ENCODE measurements at regions not wholly inside any gene's neighbourhood (a gene's known extent, or its start where the extent isn't known, plus 50 kb on each side); places are given as distances from the start of the nearest gene placed in this dataset.

DNA sequence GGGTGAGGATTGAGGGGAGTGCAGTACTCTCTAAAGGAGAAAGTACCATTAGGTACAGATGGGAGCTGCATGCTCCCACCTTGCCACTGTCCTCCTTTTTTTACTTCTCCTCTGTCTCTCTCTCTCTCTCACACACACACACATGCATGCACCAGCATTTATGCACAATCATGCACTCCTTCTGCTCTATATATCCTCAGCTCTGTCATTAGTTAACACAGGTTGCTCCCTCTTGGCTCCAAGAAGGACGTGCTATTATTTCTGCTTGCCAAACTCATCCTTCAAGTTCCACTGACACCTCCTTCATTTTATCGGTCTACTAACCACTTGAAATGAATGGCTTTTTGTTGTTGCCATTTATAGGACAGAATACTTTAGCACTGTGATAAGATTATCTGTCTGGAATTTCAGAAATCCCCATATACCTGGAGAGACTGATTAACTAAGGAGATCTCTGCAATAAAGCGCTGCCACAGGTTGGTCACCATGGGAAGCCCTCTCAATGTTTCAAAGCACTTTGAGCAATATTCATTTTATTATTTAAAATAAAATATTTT, 178.5 kb upstream of the TRIB2 start:
- no peaks in the 10 kb centered on the region for H3K36me3 ChIP-seq (ENCODE audit: insufficient read depth, low read length)
- no TSS peak for BruUV-seq (replicated peaks)
- no peaks in the 10 kb centered on the region for H4K20me1 ChIP-seq (ENCODE audit: insufficient read depth, low read length)
- H2AFZ ChIP-seq (ENCODE audit: low read length) = no peak overlapping the region
- no peaks in the 10 kb centered on the region for H3K9me2 ChIP-seq (ENCODE audit: insufficient read depth, low read length)
- POLR2A ChIA-PET = interaction anchor here (1.0 kb wide), 1 partner anchor 9 kb away, joined by 3 read pairs; no protein-coding TSS in a partner anchor
- H3K79me2 ChIP-seq (ENCODE audit: insufficient read depth, low read depth, low read length) = no peaks in the 10 kb centered on the region
- CTCF ChIA-PET (ENCODE audit: unreplicated experiment) = no interaction called here
- no peak for TF ChIP-seq EZH2phosphoT487 (IDR thresholded peaks at IDR 0.05; ENCODE audit: borderline replicate concordance, low read depth, low read length)
- TF ChIP-seq, protein P1, sequence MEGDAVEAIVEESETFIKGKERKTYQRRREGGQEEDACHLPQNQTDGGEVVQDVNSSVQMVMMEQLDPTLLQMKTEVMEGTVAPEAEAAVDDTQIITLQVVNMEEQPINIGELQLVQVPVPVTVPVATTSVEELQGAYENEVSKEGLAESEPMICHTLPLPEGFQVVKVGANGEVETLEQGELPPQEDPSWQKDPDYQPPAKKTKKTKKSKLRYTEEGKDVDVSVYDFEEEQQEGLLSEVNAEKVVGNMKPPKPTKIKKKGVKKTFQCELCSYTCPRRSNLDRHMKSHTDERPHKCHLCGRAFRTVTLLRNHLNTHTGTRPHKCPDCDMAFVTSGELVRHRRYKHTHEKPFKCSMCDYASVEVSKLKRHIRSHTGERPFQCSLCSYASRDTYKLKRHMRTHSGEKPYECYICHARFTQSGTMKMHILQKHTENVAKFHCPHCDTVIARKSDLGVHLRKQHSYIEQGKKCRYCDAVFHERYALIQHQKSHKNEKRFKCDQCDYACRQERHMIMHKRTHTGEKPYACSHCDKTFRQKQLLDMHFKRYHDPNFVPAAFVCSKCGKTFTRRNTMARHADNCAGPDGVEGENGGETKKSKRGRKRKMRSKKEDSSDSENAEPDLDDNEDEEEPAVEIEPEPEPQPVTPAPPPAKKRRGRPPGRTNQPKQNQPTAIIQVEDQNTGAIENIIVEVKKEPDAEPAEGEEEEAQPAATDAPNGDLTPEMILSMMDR (conservative IDR thresholded peaks at IDR 0.05; ENCODE audit: low read length) = no peak
- H3K27ac ChIP-seq (ENCODE audit: low read depth, low read length, poor library complexity, severe bottlenecking) = no peak overlapping the region
- no peak overlapping the region for H3K4me3 ChIP-seq (ENCODE audit: low read depth, low read length, poor library complexity, severe bottlenecking)
- no peak overlapping the region for H3K4me2 ChIP-seq (ENCODE audit: low read length)
- no peaks in the 10 kb centered on the region for H3K9me3 ChIP-seq (ENCODE audit: low read length)
- DNase-seq (ENCODE audit: low spot score) = no peak
- intact Hi-C loops (cut with micrococcal nuclease; ENCODE audit: unreplicated experiment) = no loop called here
- no peaks in the 10 kb centered on the region for H3K4me1 ChIP-seq (ENCODE audit: insufficient read depth, low read length, poor library complexity, severe bottlenecking)

DNA sequence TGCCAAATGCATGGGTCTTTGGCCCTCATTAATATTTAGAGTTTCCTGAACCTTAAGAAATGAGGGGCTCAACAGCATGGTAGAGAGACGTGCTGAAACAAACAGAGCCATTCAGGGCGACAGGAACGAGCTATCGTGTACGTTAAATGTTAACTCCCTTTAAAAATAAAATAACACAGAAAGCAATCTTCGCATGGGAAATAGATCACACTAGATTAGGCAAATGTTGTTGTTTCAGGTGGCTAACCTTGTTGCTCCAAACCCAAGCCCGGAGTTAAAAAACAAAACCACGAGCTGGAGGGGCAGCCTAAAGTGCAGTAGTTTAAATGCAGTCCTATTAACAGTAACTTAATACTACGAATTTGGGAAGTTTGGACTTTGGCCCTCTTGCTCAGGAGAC, 177.4 kb upstream of the TRIB2 start:
- intact Hi-C loops (cut with micrococcal nuclease; ENCODE audit: unreplicated experiment) = no loop called here

More for the DNA sequence above, 177.4 kb upstream of the TRIB2 start:
- Histone ChIP-seq H4K20me1 (ENCODE audit: insufficient read depth, low read length) (no peaks in the 10 kb centered on the region), H3K27ac (ENCODE audit: low read depth, low read length, poor library complexity, severe bottlenecking) (no peak overlapping the region), H3K4me1 (ENCODE audit: insufficient read depth, low read length, poor library complexity, severe bottlenecking) (no peaks in the 10 kb centered on the region), H2AFZ (ENCODE audit: low read length) (no peak overlapping the region), H3K36me3 (ENCODE audit: insufficient read depth, low read length) (no peaks in the 10 kb centered on the region), H3K79me2 (ENCODE audit: insufficient read depth, low read depth, low read length) (no peaks in the 10 kb centered on the region), H3K4me2 (ENCODE audit: low read length) (no peak overlapping the region), H3K9me2 (ENCODE audit: insufficient read depth, low read length) (no peaks in the 10 kb centered on the region), H3K4me3 (ENCODE audit: low read depth, low read length, poor library complexity, severe bottlenecking) (no peak overlapping the region), H3K9me3 (ENCODE audit: low read length) (no peaks in the 10 kb centered on the region)
- ChIA-PET CTCF (ENCODE audit: unreplicated experiment) (no interaction called here), POLR2A (interaction anchor here (0.5 to 1.1 kb wide), 2 partner anchors 10 to 282 kb away, joined by 3 to 5 read pairs; no protein-coding TSS in a partner anchor)
- BruUV-seq (replicated peaks) = no TSS peak
- no peak for DNase-seq (ENCODE audit: low spot score)
- TF ChIP-seq, protein P1 (conservative IDR thresholded peaks at IDR 0.05; ENCODE audit: low read length) = no peak
- no peak for TF ChIP-seq EZH2phosphoT487 (IDR thresholded peaks at IDR 0.05; ENCODE audit: borderline replicate concordance, low read depth, low read length)
